NCI-H82 treated with DMSO at 0.1 percent for 48 hours (cell line): ENCODE measurements at regions not wholly inside any gene's neighbourhood (a gene's known extent, or its start where the extent isn't known, plus 50 kb on each side); places are given as distances from the start of the nearest gene placed in this dataset.

Source experiments
- DNase-seq: peaks from one replicate; lab custom pipeline; 2025; ENCODE audit not compliant: unreplicated experiment; lab: John Stamatoyannopoulos, UW

DNA sequence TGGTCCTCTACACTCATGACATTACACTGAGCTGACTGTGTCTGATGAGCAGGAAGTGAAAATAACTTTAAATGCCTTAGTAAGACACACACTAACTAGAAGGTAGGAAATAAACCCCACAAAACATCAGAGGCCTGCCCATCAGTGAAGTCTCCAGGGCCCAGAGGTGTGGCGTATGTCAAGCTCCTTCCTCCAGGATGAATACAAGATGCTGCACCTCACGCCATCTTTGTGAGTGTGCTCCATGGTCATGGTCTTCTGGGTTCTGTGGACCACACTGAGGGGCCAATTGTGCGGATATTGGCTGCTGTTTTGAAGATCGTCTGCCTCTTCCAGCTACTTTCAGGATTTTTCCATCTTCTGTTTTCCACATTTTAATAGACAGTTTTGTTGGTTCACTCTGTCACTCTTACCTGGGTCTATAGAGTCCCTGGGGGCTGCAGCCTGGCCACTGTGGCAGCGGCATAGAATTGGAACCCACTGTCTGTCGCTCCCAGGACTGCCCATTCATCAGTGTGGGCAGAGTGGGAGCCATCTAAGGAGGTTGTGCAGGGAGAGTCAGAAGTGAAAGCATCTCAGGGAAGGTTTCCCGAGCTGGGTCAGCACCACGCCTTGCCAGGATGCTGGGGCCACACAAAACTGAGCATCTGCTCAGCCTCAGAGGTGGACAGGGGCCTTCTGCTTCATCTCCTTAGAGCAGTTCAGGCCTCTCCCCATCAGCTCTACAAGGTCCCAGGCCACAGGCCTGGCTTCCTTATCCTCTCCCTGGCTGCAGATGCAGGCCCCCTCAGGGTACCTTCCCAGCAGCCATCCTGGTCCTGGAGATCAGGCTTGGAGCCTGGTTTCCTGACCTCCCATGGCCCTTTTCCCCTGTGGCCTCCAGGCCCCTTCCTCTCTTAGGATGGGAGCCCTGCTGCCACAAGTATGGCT lies 57.5 kb upstream of the C14orf180 start:
- DNase-seq: no peak

DNA sequence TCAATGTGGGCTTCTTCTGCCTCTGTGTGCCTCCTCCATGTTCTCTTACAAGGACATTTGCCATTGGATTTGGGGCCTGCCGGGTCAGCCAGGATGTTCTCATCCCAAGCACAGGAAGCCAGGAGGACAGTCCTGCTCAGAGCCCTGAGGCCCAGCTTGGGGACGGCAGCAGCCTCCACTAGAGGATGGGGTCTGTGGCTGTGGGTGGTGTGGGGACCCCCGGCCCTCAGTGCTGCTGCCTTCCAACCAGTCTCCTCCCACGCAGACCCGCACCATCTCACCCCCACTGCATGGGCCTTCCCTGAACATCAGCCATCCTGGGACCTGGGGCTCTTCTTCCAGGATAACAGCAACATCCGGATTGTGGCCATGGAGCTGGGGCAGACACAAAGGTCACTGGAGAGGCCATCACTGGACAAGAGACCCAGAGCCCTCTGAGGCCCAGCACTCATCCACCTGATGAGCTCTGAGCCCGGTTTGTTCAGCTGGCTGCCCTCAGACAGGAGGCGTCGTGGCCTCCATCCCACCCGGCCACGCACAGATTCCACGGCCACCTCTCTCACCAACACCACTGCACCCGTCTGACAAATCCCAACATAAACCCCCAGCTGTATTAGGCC lies 56.5 kb upstream of the C14orf180 start:
- DNase-seq: no peak

DNA sequence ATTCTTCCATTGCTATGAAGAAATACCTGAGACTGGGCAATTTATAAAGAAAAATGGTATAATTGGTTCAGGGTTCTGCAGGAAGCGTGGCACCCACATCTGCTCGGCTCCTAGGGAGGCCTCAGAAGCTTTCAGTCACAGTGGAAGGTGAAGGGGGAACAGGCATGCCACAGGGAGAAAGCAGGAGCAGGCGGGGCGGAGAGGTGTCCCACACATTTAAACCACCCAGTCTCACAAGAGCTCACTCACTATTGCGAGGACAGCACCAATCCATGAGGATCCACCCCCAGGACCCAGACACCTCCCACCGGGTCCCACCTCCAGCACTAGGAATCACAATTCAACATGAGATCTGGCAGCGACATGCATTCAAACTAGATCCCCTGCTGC lies 56.0 kb upstream of the C14orf180 start:
- no peak for DNase-seq

DNA sequence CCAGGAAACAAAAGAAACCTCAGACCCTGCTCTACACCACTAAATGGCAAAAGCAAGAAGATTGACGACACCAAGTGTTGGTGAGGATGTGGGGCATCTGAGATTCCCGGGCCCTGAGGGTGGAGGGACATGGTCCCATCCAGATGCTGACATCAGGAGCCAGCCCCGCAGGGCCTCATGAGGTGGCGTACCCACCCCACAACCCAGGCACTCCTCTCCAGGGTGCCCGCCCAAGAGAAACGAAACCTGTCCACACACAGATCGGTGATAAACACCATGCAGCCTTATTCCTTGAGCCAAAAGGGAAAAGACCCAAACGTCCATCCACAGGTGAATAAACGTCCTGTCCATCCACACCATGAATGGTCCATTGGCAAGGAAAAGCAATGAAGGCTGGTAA lies 54.8 kb upstream of the C14orf180 start:
- no peak for DNase-seq

DNA sequence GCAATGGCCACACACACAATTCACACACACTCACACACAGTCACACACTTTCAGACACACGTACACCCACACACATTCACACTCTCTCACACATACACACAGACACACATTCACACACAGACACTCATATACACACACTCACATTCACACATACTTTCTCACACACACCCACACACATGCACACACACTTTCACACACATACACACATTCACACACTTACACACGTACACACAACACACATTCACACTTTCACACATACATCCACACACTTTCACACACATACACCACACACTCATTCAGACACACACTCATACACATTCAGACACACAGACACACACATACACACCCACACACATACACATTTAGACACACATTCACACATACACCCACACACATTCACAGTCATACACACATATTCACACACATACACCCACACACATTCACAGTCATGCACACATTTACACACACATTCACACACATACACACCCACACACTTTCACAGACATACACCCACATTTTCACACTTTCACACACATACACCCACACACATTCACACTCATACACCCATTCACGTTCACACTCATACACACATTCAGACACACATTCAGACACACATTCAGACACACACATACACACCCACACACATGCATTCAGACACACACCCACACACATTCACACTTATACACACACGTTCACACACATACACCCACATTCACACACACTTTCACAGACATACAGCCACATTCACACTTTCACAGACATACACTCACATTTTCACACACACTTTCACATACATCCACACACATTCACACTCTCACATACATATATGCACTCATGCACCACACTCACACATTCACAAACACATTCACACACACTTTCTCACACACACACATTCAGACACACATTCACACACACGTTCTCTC lies 52.6 kb upstream of the C14orf180 start:
- no peak for DNase-seq

DNA sequence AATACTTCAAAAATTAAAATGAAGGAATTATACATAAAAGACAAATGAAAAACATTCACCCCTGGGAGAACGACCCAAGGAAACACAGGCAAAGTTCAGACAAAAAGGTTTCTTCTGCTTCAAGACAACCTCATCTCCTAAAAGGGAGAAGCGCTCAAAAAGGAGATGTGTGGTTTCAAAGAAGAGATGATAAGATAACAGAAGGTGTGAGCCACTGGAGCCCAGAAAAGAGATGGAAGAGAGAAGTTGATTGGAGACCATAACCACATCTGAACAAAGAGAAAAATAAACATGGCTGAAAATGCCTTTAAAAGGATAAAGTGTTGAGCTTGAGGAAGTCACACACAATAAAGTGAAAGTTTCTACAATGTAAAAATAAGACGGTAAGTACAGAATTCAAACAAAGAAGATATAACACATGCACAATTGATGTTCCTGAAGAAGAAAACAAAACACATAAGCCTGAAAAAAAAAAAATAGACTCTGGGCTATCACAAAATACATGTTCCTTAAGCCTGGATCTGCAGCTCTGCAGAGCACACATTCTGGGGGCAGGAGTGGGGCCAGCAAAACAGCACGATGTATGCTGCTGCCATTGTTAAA lies 51.6 kb upstream of the C14orf180 start:
- DNase-seq: no peak

DNA sequence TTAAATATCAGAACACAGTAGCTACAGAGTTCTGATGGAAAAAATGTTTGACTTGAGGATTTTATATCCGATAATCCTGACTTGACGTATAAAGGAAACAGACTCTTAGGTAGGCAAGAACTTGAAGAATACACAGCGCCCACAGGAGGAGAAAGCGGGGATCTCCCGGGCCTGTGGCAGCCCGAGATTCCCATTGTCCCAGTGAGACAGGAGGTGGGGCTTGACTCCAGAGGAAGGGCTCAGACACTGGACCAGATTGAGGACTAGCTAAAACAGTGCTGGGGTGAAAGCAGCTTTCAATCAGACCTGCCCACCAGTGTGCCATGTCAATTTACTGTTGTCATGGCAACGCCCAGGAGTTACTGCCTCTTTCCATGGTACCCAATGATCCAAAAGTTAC lies 51.1 kb upstream of the C14orf180 start:
- DNase-seq: no peak
